CD14-positive monocyte (primary cell): ENCODE measurements at regions not wholly inside any gene's neighbourhood (a gene's known extent, or its start where the extent isn't known, plus 50 kb on each side); places are given as distances from the start of the nearest gene placed in this dataset.

Experiments used
- DNase-seq, 3 donors: peaks; one replicate each; pipeline ENCODE4 v3.0.0-alpha.2; 2011 to 2022
- H2AFZ ChIP-seq: 2 replicates; pipeline ENCODE4 v1.6.0; 2012; ENCODE audit warnings: mild to moderate bottlenecking, low read depth, low read length, inconsistent platforms; ENCODE audit not compliant: insufficient read depth, poor library complexity, severe bottlenecking
- H3K27ac ChIP-seq, 2 donors: 1 replicate in 1 of 2; 2 replicates in 1 of 2; pipeline ENCODE4 v1.5.1; 2012 to 2013; ENCODE audit warnings: low read length in 2 of 2, control low read depth in 1 of 2, inconsistent platforms in 1 of 2, low read depth in 1 of 2, mild to moderate bottlenecking in 1 of 2
- H3K27me3 ChIP-seq, 2 donors: one replicate each; pipeline versions ENCODE4 v1.6.0 to v1.6.1; 2011 to 2013; ENCODE audit warnings: low read length in 2 of 2; ENCODE audit not compliant: control insufficient read depth in 2 of 2, insufficient read depth in 2 of 2
- H3K36me3 ChIP-seq, 2 donors: replicated peaks in 1 of 2; 1 replicate in 1 of 2; 2 replicates in 1 of 2; pipeline versions ENCODE4 v1.5.1 to v1.6.1; 2012 to 2013; ENCODE audit warnings: low read length in 2 of 2, control low read depth in 1 of 2, inconsistent platforms in 1 of 2, mild to moderate bottlenecking in 1 of 2; ENCODE audit not compliant: insufficient read depth in 2 of 2, control insufficient read depth in 1 of 2
- H3K4me1 ChIP-seq, 2 donors: 1 replicate in 1 of 2; 2 replicates in 1 of 2; pipeline versions ENCODE4 v1.5.1 to v1.6.1; 2012 to 2013; ENCODE audit warnings: low read length in 2 of 2, control low read depth in 1 of 2, inconsistent platforms in 1 of 2, mild to moderate bottlenecking in 1 of 2, moderate library complexity in 1 of 2; ENCODE audit not compliant: insufficient read depth in 2 of 2, control insufficient read depth in 1 of 2
- H3K4me2 ChIP-seq: replicated peaks from 2 replicates; pipeline ENCODE3; 2012; ENCODE audit warnings: low read length, moderate library complexity, mild to moderate bottlenecking; ENCODE audit not compliant: poor library complexity, severe bottlenecking; ENCODE audit errors: extremely low read depth
- H3K4me3 ChIP-seq, 3 experiments: fragments of 200-600 bp in 1 of 3; sonication (generic) in 1 of 3; replicated peaks in 1 of 3; 1 replicate in 2 of 3; 2 replicates in 1 of 3; pipeline ENCODE4 v1.5.1; 2011 to 2013; ENCODE audit warnings: low read length in 3 of 3, mild to moderate bottlenecking in 3 of 3, control low read depth in 2 of 3, low read depth in 2 of 3, inconsistent platforms in 1 of 3, moderate library complexity in 1 of 3
- H3K79me2 ChIP-seq: 2 replicates; pipeline ENCODE4 v1.6.0; 2012; ENCODE audit warnings: mild to moderate bottlenecking, control low read depth, inconsistent platforms, low read length, moderate library complexity; ENCODE audit not compliant: insufficient read depth
- H3K9ac ChIP-seq: 2 replicates; pipeline ENCODE4 v1.6.0; 2017; ENCODE audit warnings: low read length, mild to moderate bottlenecking; ENCODE audit not compliant: insufficient read depth, poor library complexity, severe bottlenecking
- H3K9me3 ChIP-seq, 2 donors: replicated peaks in 1 of 2; 1 replicate in 1 of 2; 2 replicates in 1 of 2; pipeline versions ENCODE4 v1.5.1 to v1.6.1; 2012 to 2013; ENCODE audit warnings: low read length in 2 of 2, control low read depth in 1 of 2; ENCODE audit not compliant: control insufficient read depth in 1 of 2, insufficient read depth in 1 of 2
- H4K20me1 ChIP-seq: 2 replicates; pipeline ENCODE4 v1.6.0; 2012; ENCODE audit warnings: mild to moderate bottlenecking, low read length, control low read depth, moderate library complexity; ENCODE audit not compliant: insufficient read depth
- H3K27ac Mint-ChIP-seq, 7 donors: one replicate each; pipeline ENCODE4 v1.8.0; 2020; ENCODE audit warnings: mild to moderate bottlenecking in 7 of 7, mixed read lengths in 7 of 7, moderate library complexity in 6 of 7, inconsistent platforms in 2 of 7
- H3K27me3 Mint-ChIP-seq, 3 donors: one replicate each; pipeline ENCODE4 v1.8.0; 2021 to 2022; ENCODE audit warnings: low read depth in 3 of 3, mild to moderate bottlenecking in 3 of 3, mixed read lengths in 3 of 3, moderate library complexity in 3 of 3, inconsistent platforms in 1 of 3
- H3K36me3 Mint-ChIP-seq, 2 donors: one replicate each; pipeline ENCODE4 v1.8.0; 2020; ENCODE audit warnings: mixed read lengths in 2 of 2, inconsistent platforms in 1 of 2, mild to moderate bottlenecking in 1 of 2
- H3K4me1 Mint-ChIP-seq: one replicate; pipeline ENCODE4 v1.8.0; 2020; ENCODE audit warnings: mild to moderate bottlenecking, mixed read lengths
- H3K4me3 Mint-ChIP-seq, 2 donors: one replicate each; pipeline ENCODE4 v1.8.0; 2020; ENCODE audit warnings: mild to moderate bottlenecking in 2 of 2, mixed read lengths in 2 of 2, moderate library complexity in 1 of 2
- H3K9me3 Mint-ChIP-seq, 7 donors: one replicate each; pipeline ENCODE4 v1.8.0; 2020 to 2022; ENCODE audit warnings: mixed read lengths in 7 of 7, mild to moderate bottlenecking in 6 of 7, moderate library complexity in 6 of 7, inconsistent platforms in 2 of 7
- CTCF ChIP-seq: fragments of 200-600 bp; IDR thresholded peaks from one replicate; pipeline ENCODE4 v1.8.0; 2022; ENCODE audit warnings: antibody characterized with exemption, mild to moderate bottlenecking
- WGBS: methylation state at CpG from one replicate; pipeline ENCODE4 v1.1.5; 2013; ENCODE audit warnings: missing lambda C conversion rate; ENCODE audit not compliant: insufficient coverage; 5-methylcytosine and 5-hydroxymethylcytosine counted together
- intact Hi-C, 2 donors: fragments of 100-400 bp; cut with micrococcal nuclease; formaldehyde crosslinking; loops; one replicate each; pipeline versions ENCODE4 v1.15.0 to v1.15.1; 2023

DNA sequence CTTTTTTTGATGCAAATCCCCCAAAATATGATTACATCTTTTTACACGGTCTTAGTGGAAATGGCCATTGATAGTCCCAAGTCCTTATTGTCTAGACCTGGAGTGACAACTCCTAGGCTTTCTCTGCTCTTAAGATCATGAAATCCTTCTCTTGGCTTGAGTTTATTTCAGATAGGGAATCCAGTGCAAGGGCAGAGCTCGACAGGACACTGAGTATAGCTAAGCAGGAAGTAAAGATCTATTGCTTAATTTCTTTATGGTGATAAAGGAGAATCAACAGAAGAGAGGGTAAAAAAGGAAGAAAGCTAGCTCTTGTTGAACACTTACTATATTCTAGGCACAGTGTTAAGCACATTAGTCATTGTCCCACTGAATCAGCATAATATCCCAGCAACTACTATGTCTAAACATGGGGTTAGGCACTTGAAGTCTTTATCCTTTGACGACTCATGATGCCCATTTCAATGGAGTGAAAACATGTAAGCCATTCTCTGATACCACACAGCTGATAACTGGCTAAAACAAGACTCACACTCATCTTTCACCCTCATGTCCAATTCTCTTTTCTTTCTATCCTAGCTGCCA is 74.1 kb upstream of the LRATD1 start:
- TF ChIP-seq CTCF: no peak
- Mint-ChIP-seq H3K36me3 (no peaks in the 10 kb centered on the region), H3K9me3 (peaks cover 0 to 13% (median 0%) of the 10 kb centered on the region in 7 donors)

GRCh38 chr2:14560716-14561115 is 71.8 kb upstream of the LRATD1 start:
- peaks cover 0 to 10% (median 0%) of the 10 kb centered on the region in 7 donors for H3K9me3 Mint-ChIP-seq
- H3K4me1 Mint-ChIP-seq: no peaks in the 10 kb centered on the region
- H3K9me3 ChIP-seq: no peaks in the 10 kb centered on the region
- no peak overlapping the region for H2AFZ ChIP-seq
- H3K4me3 ChIP-seq: no peak overlapping the region
- DNase-seq: no peak
- intact Hi-C loops: no loop called here
- no peaks in the 10 kb centered on the region for H3K36me3 Mint-ChIP-seq
- H3K27me3 ChIP-seq: no peaks in the 10 kb centered on the region
- no peaks in the 10 kb centered on the region for H3K79me2 ChIP-seq
- no peaks in the 10 kb centered on the region for H4K20me1 ChIP-seq
- no peaks in the 10 kb centered on the region for H3K36me3 ChIP-seq
- no peak overlapping the region for H3K27ac ChIP-seq
- no peak overlapping the region for H3K9ac ChIP-seq
- 86% methylated on average over 1 of the region's 3 CpGs for WGBS
- H3K4me1 ChIP-seq: no peaks in the 10 kb centered on the region
- no peak overlapping the region for H3K4me3 Mint-ChIP-seq
- H3K4me2 ChIP-seq: no peak overlapping the region
- no peaks in the 10 kb centered on the region for H3K27me3 Mint-ChIP-seq
- no peak overlapping the region for H3K27ac Mint-ChIP-seq
- TF ChIP-seq CTCF: no peak

More for the DNA sequence above, 74.1 kb upstream of the LRATD1 start:
- no peak overlapping the region for H3K27ac Mint-ChIP-seq
- intact Hi-C loops: no loop called here
- no peak overlapping the region for H3K4me3 ChIP-seq
- no peaks in the 10 kb centered on the region for H3K9me3 ChIP-seq
- no peak overlapping the region for H3K27ac ChIP-seq
- H3K4me3 Mint-ChIP-seq: no peak overlapping the region
- H3K4me2 ChIP-seq: no peak overlapping the region
- no peak overlapping the region for H3K9ac ChIP-seq
- no peaks in the 10 kb centered on the region for H3K27me3 Mint-ChIP-seq
- no peak for DNase-seq
- H2AFZ ChIP-seq: no peak overlapping the region
- no peaks in the 10 kb centered on the region for H3K27me3 ChIP-seq
- H3K4me1 ChIP-seq: no peaks in the 10 kb centered on the region
- no peaks in the 10 kb centered on the region for H3K36me3 ChIP-seq
- no peaks in the 10 kb centered on the region for H3K79me2 ChIP-seq
- WGBS: 81% methylated on average over 2 of the region's 3 CpGs
- no peaks in the 10 kb centered on the region for H3K4me1 Mint-ChIP-seq
- no peaks in the 10 kb centered on the region for H4K20me1 ChIP-seq
